ENCODE measurements at regions not wholly inside any gene's neighbourhood (a gene's known extent, or its start where the extent isn't known, plus 50 kb on each side); places are given as distances from the start of the nearest gene placed in this dataset.
"Not testable (repeated sequence)": the region's sequence is repeated elsewhere in the genome, so short reads cannot be mapped to it uniquely, and the experiment has no call there.

- intact Hi-C loops (cut with DNase I) = not testable (repeated sequence)
- peak; percentile 23 for DNase-seq (ENCODE audit: low spot score)
Measured at GRCh38 chr9:63450836-63451235, 1834.2 kb downstream of the FOXD4L5 start.

- DNase-seq (ENCODE audit: low spot score); intact Hi-C loops (cut with DNase I): not testable (repeated sequence)
Measured at GRCh38 chr9:63425123-63425522, 1859.9 kb downstream of the FOXD4L5 start.

GRCh38 chr9:63390897-63391296, 1894.1 kb downstream of the FOXD4L5 start:
- intact Hi-C loops (cut with DNase I); DNase-seq (ENCODE audit: low spot score): not testable (repeated sequence)

- intact Hi-C loops (cut with DNase I); DNase-seq (ENCODE audit: low spot score): not testable (repeated sequence)
Measured at GRCh38 chr9:63385479-63385878, 1899.5 kb downstream of the FOXD4L5 start.

- DNase-seq (ENCODE audit: low spot score) = peak; percentile 46
- intact Hi-C loops (cut with DNase I) = not testable (repeated sequence)
Measured at GRCh38 chr9:63379864-63380263, 1905.1 kb downstream of the FOXD4L5 start.

GRCh38 chr9:63354219-63354618, 1930.8 kb downstream of the FOXD4L5 start:
- intact Hi-C loops (cut with DNase I); DNase-seq (ENCODE audit: low spot score): not testable (repeated sequence)

GRCh38 chr9:63347347-63347746, 1937.7 kb downstream of the FOXD4L5 start:
- intact Hi-C loops (cut with DNase I); DNase-seq (ENCODE audit: low spot score): not testable (repeated sequence)

GRCh38 chr9:63346310-63347048, 1938.5 kb downstream of the FOXD4L5 start:
- intact Hi-C loops (cut with DNase I) = not testable (repeated sequence)
- peak; percentile 82 for DNase-seq (ENCODE audit: low spot score)

- intact Hi-C loops (cut with DNase I); DNase-seq (ENCODE audit: low spot score): not testable (repeated sequence)
Measured at GRCh38 chr9:63344408-63344807, 1940.6 kb downstream of the FOXD4L5 start.

GRCh38 chr9:63342528-63342927, 1942.5 kb downstream of the FOXD4L5 start:
- intact Hi-C loops (cut with DNase I); DNase-seq (ENCODE audit: low spot score): not testable (repeated sequence)

GRCh38 chr9:63337899-63338604, 1947.0 kb downstream of the FOXD4L5 start:
- intact Hi-C loops (cut with DNase I); DNase-seq (ENCODE audit: low spot score): not testable (repeated sequence)

GRCh38 chr9:63335286-63335685, 1949.7 kb downstream of the FOXD4L5 start:
- intact Hi-C loops (cut with DNase I); DNase-seq (ENCODE audit: low spot score): not testable (repeated sequence)

- intact Hi-C loops (cut with DNase I); DNase-seq (ENCODE audit: low spot score): not testable (repeated sequence)
Measured at GRCh38 chr9:63334187-63334586, 1950.8 kb downstream of the FOXD4L5 start.

- intact Hi-C loops (cut with DNase I); DNase-seq (ENCODE audit: low spot score): not testable (repeated sequence)
Measured at GRCh38 chr9:63333083-63333482, 1951.9 kb downstream of the FOXD4L5 start.

GRCh38 chr9:63328313-63328712, 1956.7 kb downstream of the FOXD4L5 start:
- DNase-seq (ENCODE audit: low spot score); intact Hi-C loops (cut with DNase I): not testable (repeated sequence)

- intact Hi-C loops (cut with DNase I); DNase-seq (ENCODE audit: low spot score): not testable (repeated sequence)
Measured at GRCh38 chr9:63327211-63327610, 1957.8 kb downstream of the FOXD4L5 start.

- intact Hi-C loops (cut with DNase I); DNase-seq (ENCODE audit: low spot score): not testable (repeated sequence)
Measured at GRCh38 chr9:63326665-63327064, 1958.3 kb downstream of the FOXD4L5 start.

- intact Hi-C loops (cut with DNase I); DNase-seq (ENCODE audit: low spot score): not testable (repeated sequence)
Measured at GRCh38 chr9:63325696-63326095, 1959.3 kb downstream of the FOXD4L5 start.

- intact Hi-C loops (cut with DNase I) = not testable (repeated sequence)
- DNase-seq (ENCODE audit: low spot score) = peak; percentile 64
Measured at GRCh38 chr9:63318093-63318492, 1966.9 kb downstream of the FOXD4L5 start.

GRCh38 chr9:63315387-63315786, 1969.6 kb downstream of the FOXD4L5 start:
- DNase-seq (ENCODE audit: low spot score) = peak; percentile 67
- intact Hi-C loops (cut with DNase I) = not testable (repeated sequence)
